ENCODE measurements at regions not wholly inside any gene's neighbourhood (a gene's known extent, or its start where the extent isn't known, plus 50 kb on each side); places are given as distances from the start of the nearest gene placed in this dataset.

- no peak for DNase-seq (ENCODE audit: low read depth)
These were observed 338.6 kb downstream of the FGF9 start for GRCh38 chr13:22009500-22009899.

GRCh38 chr13:22009937-22010336 lies 339.1 kb downstream of the FGF9 start:
- DNase-seq (ENCODE audit: low read depth): no peak

- DNase-seq (ENCODE audit: low read depth): no peak
These were observed 341.8 kb downstream of the FGF9 start for GRCh38 chr13:22012686-22013085.

GRCh38 chr13:22014469-22014868 lies 343.6 kb downstream of the FGF9 start:
- DNase-seq (ENCODE audit: low read depth): no peak

- no peak for DNase-seq (ENCODE audit: low read depth)
These were observed 346.4 kb downstream of the FGF9 start for GRCh38 chr13:22017226-22017625.

GRCh38 chr13:22018076-22018835 lies 347.4 kb downstream of the FGF9 start:
- no peak for DNase-seq (ENCODE audit: low read depth)

GRCh38 chr13:22018836-22019210 lies 347.9 kb downstream of the FGF9 start:
- DNase-seq (ENCODE audit: low read depth): no peak

GRCh38 chr13:22024381-22024994 lies 353.6 kb downstream of the FGF9 start:
- DNase-seq (ENCODE audit: low read depth): no peak

- no peak for DNase-seq (ENCODE audit: low read depth)
These were observed 356.7 kb downstream of the FGF9 start for GRCh38 chr13:22027566-22027965.

GRCh38 chr13:22028831-22029230 lies 358.0 kb downstream of the FGF9 start:
- no peak for DNase-seq (ENCODE audit: low read depth)

GRCh38 chr13:22030321-22030720 lies 359.4 kb downstream of the FGF9 start:
- no peak for DNase-seq (ENCODE audit: low read depth)

GRCh38 chr13:22031702-22032286 lies 360.9 kb downstream of the FGF9 start:
- no peak for DNase-seq (ENCODE audit: low read depth)

GRCh38 chr13:22032905-22033304 lies 362.0 kb downstream of the FGF9 start:
- DNase-seq (ENCODE audit: low read depth): no peak

- no peak for DNase-seq (ENCODE audit: low read depth)
These were observed 369.1 kb downstream of the FGF9 start for GRCh38 chr13:22039961-22040360.

- no peak for DNase-seq (ENCODE audit: low read depth)
These were observed 370.0 kb downstream of the FGF9 start for GRCh38 chr13:22040810-22041364.

- no peak for DNase-seq (ENCODE audit: low read depth)
These were observed 370.9 kb downstream of the FGF9 start for GRCh38 chr13:22041741-22042140.

- DNase-seq (ENCODE audit: low read depth): no peak
These were observed 376.4 kb downstream of the FGF9 start for GRCh38 chr13:22047082-22047784.

- DNase-seq (ENCODE audit: low read depth): no peak
These were observed 376.9 kb downstream of the FGF9 start for GRCh38 chr13:22047785-22048104.

GRCh38 chr13:22049384-22049783 lies 378.5 kb downstream of the FGF9 start:
- DNase-seq (ENCODE audit: low read depth): no peak

- no peak for DNase-seq (ENCODE audit: low read depth)
These were observed 380.2 kb downstream of the FGF9 start for GRCh38 chr13:22050951-22051563.

- no peak for DNase-seq (ENCODE audit: low read depth)
These were observed 382.2 kb downstream of the FGF9 start for GRCh38 chr13:22053053-22053452.

GRCh38 chr13:22055259-22055658 lies 384.4 kb downstream of the FGF9 start:
- no peak for DNase-seq (ENCODE audit: low read depth)
